GM18867 (cell line): ENCODE measurements at regions not wholly inside any gene's neighbourhood (a gene's known extent, or its start where the extent isn't known, plus 50 kb on each side); places are given as distances from the start of the nearest gene placed in this dataset.

Experiments used
- ATAC-seq: cut with Tn5 transposase; IDR thresholded peaks from one replicate; pipeline ENCODE4 v1.9.1; 2021; ENCODE audit warnings: mild to moderate bottlenecking, moderate library complexity; ENCODE audit not compliant: unreplicated experiment

DNA sequence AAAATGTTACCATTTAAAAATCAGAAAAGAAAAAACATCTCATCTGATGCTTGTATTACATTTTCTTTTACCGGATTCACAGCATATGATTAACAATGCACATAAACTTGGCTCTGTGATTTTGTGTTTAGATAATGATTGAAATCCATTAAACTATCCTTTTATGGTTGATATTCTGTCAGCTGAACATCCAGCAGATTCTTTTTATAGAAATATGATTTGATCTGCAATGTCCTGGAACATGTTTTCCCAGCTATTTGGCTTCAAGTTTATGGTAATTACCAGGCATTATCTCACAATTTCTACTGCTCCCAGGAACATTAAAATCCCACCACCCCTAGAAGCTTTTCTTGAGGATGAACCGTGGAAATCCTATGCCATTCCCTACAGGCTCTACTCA is 205.7 kb upstream of the TET2 start:
- no peak for ATAC-seq

DNA sequence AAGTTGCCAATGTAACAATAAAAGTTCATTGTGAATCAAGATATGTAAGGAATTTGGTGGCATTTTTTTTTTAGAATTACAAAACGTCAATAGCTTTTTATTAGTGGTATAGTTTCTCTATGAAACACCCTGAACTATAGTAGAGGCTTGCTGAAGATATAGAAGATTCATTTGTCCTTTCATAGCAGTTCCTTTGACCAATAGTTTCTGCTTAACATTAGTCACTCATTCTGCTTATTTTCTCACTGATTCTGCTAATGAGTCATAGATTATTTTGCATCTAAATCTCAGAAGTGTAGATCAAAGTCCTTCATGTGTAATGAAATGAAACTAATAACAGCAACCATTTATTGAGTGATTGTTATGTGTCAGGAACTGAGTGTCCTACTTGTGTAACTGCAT is 205.0 kb upstream of the TET2 start:
- ATAC-seq, result peak; percentile 78

DNA sequence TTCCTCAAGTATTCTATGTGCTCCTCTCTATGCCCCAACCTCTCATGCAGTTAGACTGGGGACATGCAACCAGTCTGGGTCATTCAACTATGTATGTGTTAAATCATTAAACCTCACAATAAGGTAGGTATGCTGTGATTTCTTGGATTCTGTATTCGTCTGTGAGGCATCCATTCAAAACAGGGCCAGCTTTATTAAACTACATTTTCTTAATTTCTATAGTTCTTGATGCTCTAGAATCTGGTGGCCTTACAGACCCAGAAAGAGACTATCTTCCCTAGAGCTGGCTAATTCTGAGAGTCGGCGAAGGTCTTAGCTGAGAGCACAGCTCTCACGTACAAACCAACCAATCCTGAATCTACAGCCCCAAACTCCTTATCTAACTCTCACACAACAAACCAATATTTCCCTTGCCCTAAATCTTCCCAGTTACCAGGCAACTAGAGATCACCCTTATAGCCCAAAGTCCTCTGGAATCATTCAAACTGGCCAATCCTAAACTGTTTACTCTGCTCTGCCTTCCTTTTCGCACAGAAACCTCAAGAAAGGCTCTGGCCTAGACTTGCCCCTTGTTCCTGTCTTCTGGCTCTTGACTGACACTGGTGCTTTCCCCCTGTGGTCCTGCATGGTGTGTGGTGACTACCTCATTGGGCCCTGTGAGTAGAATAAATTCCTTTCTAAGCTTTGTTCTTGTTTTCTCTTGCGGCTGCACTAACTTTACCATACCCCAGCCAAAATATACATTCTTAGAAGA is 203.5 kb upstream of the TET2 start:
- ATAC-seq, result peak; percentile 52

DNA sequence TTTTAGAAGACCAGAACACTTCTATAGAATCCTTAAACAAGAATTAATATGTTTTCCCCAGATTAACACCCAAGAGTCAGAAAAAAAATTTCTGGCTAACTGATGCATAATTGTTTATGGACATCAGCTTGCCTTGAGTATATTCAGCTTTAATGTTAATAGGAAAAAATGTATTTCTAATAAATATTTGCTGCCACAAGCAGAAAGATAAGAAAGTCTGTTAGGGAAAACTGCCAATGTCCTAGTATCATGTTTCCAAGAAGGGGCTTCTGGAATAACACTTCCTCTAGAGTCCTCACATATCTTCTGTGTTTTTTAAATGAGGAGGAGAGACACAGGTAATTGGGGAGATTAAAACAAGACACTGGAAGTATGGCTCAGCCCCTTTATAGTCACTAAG is 202.1 kb upstream of the TET2 start:
- no peak for ATAC-seq

DNA sequence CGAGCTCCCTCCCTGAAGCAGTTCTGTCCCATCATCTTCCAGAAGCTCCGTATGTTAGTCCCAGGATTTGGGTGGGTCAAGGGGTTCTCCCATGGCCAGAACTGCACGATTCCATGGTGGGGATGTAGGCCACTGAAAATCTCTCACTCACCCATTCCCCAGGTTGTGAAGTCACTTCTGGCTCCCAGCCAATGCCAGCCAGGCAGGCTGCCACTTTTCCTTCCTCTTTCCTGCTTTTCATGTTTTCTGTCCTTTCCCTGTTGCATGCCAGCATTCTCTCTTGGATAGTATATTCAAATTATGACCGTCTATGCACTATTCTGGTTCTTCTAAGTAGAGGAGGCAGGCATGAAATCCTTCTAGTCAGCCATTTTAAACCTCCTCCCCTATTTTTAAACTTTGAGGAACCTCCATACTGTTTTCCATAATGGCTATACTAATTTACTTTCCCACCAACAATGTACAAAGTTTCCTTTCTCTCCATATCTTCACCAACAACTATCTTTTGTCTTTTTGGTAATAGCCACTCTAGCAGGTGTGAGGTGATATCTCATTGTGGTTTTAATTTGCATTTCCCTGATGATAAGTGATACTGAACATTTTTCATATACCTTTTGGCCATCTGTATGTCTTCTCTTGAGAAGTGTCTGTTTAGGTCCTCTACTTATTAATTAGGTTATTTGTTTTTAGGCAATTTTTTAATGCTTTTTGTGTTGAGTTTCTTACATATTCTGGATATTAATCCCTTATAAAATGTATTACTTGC is 182.1 kb upstream of the TET2 start:
- peak; percentile 59 for ATAC-seq

DNA sequence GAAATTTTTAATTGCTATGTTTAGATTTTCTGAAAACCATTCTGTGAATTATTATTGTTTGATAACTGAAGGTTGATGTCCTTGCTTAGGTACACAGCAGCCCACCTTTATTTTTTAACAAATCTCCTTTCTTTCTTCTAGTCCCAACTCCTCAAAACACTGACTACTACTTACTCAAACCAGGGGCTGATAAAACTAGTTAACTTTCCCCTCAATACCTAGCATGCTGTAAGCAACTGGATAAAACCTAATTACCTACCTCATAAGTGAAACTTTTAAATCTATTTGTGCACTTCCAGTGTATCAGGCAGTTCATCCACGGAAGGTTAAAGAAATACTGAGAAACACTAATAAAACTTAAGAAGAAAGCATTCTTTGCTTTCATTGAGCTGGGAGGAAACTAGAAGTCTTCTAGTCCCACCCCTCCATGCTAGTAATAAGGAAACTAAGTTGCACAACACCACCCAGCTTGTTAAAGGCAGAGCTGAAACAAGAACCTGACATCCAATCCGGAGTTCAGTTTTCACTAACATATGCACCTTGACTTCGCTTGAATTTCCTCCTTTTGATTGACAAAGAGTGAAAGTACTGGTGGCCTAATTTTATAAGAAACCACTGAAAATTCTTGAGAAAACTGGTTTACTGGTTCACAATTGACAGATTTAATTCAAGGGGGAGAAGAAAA is 180.2 kb upstream of the TET2 start:
- ATAC-seq, result peak; percentile 96

DNA sequence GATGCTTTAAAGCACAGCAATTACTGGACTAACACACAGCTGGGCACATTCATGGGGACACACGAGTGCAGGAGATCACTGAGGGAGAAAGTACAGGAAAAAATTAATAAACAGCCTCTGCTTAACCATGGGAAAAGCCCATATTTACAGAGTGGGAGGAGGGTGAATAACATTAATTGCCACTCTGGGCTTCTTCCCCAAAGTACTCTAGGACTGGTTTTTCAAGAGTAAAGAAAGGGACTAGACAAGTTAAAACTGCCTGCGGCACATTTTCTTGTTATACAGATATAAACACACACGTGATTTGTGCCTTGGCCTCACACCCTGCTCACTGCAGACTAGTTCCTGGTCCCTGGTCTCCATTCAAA is 179.7 kb upstream of the TET2 start:
- peak; percentile 23 for ATAC-seq

DNA sequence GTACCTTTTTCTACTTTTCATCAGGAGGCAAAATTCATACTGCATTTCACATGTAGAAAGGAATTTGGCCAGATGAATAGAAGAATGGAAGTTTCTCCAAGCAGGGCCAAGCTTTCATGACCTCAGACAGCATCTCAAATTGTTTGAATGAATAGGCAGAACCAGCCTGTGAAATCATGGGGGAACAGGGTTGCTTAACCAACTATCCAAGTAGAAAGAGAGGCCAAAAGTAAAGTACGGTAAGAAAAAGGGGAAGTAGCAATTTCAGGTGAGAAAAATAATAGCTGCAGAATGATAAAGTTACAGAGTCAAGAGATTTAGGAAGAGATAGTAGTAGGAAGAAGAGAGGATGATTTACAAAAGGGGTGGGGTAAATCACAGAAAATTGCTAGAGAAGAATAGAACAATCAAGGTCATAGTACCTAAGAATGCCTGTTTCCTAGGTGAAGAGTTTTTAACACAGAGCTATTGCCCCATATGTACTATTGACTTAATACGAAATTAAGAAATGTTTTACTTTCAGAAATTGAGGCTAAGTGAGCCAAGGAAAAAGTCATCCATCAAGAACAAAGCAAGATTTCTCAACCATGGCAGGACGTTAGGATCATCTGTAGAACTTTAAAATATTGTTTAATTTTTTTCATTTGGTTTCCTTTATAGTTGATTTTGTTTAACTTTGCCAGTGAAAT is 177.1 kb upstream of the TET2 start:
- ATAC-seq, result no peak

DNA sequence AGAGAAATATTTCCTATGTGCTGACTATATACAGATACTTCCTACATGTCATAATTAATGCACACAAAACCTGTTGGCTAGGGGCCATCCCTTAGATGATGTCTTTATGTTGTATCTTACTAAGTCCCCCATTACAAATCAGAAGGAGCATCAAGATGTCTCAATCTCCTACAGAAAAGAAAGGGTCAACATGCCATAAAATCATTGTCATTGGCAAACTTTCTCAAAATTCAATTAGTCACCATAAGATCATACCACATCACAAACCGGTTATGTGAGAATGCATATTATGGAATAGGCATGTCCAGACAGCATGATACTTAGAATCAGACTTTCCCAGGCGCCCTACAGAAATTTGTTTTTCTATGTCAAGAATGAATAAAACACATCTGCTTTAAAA is 175.2 kb upstream of the TET2 start:
- no peak for ATAC-seq

DNA sequence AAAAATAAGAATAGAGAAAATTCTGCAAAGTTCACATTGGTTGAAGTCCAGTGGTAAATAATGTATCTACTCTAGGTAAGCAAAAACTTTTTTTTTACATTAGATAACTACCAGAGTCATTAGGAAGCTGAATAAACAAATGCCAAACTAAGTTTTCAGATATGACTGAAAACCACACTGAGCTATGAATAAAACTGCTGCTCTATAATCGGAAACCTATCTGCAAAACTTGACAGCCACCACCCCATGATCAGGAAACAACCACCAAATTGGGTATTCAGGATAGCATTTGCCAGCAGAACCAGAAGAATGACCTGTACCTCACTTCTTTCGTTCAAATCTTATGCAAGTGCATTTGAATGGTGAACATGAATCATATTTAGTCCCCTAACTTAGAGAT is 173.0 kb upstream of the TET2 start:
- peak; percentile 59 for ATAC-seq

DNA sequence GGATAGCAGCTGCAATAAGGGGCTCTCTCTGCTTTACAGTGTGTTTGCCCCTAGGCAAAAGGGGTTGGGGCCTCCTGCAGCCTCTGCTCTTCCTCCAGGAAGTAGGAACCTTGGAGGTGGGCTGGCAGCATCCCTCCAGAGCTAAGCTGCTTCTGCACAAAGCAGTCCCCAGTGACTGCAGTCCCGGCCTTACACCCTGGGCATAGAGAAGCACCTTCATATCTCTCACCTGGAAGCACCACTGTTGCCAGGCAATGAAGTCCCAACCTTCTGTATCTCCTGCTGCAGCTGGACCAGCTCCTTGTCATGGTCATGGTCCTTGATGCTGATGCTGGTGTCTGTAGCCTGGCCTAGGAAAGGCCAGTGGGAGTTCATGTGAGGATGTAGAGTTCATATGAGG is 171.1 kb upstream of the TET2 start:
- no peak for ATAC-seq

DNA sequence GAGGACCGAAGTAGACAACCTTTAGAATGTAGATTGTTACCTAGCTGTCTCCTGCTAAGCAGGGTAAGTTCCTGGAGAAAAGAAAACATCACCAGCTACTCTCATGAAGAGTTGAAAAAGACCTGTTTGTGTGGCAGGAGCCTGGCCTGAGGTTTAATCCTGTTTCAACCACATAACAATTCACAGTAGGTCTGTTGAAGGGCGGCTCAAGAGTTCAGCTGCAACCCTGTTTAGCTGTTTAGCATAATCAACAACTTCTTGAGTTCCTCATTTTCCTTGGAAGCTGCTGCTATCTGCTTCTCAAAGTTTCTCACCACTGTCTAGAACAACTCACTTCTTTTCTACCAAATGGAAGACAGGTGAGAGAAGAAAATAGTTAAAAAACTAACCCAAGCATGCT is 170.4 kb upstream of the TET2 start:
- peak; percentile 55 for ATAC-seq

DNA sequence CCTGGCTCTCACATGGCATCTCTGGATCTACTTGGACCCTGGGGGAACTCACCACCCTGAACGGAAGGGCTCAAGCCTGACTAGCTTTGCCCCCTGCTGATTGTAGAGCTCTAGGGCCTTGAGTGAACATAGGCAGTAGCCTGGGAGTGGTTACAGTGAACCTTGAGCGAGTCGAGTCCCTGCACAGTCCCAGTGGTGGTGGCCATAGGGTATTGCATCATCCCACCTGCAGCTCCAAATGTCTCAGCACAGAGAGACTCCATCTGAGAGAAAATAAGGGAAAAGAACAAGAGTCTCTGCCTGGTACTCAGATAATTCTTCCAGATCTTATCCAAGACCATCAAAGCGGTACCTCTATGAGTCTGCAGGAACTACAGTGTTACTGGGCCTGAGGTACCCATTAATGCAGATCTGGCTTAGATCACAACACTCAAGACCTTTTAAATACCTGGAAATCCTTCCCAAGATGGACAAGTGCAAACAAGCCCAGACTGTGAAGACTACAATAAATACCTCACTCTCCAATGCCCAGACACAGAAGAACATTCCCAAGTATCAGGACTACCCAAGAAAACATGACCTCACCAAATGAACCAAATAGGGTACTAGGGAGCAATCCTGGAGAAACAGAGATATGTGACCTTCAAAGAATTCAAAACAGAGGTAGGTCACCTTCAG is 167.5 kb upstream of the TET2 start:
- ATAC-seq, result no peak

DNA sequence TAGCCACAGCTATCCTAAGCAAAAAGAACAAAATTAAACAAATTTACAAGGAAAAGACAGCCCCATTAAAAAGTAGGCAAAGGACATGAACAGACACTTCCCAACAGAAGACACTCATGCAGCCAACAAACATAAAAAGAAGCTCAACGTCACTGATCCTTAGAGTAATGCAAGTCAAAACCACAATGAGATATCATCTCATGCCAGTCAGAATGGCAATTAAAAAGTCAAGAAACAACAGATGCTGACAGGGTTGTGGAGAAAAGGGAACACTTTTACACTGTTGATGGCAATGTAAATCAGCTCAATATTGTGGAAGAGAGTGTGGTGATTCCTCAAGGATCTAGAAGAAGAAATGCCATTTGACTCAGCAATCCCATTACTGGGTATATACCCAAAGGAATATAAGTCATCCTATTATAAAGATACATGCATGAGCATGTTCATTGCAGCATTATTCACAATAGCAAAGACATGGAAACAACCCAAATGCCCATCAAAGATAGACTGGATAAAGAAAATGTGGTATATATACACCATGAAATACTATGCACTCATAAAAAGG is 163.0 kb upstream of the TET2 start:
- ATAC-seq, result no peak

DNA sequence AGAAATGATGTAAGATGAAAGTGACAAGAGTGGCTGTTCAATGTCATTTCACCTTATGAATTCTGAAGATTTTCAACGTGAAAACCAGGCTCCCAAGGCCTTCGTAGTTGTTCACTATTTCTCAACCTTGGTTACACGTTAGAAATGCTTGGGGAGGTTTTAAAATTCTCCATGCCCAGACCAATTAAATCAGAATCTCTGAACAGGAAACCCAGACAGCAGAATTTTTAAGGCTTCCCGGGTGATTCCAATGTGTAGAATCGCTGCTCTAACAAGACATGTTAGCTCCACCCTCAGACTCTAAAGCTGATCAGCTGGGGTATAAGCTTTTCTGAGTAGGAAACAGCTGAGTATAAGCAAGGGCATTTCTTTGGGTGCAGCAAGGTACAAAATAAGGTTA is 160.4 kb upstream of the TET2 start:
- no peak for ATAC-seq

DNA sequence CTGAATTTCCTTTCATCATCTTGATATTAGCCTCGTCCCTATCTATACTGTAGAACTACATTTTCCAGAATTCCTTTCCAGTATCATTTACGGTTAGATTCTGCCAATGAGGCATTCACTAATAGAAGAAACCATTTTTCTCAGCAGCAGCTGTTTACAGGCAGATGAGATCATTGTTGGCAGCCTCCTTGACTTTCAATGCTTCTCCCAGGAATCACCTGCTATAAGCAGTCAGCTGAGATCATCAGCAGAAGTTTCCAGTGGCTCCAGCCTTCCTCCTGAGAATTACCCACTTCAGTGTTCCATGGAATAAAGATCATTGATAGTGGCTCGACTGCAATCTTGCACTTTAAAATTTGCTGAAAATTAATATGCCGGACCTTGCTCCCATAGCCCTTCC is 157.3 kb upstream of the TET2 start:
- no peak for ATAC-seq

DNA sequence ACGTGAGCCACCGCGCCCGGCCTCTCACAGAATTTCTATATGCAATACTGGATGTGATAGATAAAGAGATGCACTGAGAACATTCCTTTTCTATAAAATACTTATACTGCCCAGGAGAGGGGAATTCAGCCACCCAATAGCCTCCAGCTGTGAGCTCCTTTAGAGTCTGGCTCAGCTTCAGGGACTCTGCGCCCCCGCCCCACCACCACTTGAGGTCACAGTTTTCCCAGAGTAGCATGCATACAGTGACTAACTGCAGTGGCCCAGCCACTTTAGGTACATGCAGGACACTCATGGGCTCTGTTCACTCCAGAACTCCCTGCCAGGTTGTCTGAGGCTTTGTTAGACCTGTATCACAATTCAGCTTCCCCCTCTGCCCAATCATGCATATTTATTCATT is 144.4 kb upstream of the TET2 start:
- ATAC-seq, result no peak

DNA sequence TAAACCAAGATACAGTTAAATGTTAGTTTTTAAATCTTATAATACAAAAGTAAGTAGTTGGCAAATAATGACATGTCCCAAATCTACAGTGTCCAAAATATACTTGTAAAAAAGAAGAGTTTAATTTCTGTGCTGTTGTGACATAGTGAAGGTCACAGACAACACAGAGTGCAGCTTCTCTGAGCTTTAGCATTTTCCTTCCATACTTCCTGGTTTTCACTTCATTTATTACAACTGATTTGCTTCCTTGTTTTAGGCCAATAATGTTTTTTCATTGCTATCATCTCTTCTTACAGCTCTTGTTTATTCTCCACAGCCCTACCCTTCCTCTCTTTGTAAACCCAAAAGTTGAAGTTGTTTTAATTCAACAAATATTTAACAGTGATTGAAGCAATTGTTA is 132.4 kb upstream of the TET2 start:
- ATAC-seq, result no peak

DNA sequence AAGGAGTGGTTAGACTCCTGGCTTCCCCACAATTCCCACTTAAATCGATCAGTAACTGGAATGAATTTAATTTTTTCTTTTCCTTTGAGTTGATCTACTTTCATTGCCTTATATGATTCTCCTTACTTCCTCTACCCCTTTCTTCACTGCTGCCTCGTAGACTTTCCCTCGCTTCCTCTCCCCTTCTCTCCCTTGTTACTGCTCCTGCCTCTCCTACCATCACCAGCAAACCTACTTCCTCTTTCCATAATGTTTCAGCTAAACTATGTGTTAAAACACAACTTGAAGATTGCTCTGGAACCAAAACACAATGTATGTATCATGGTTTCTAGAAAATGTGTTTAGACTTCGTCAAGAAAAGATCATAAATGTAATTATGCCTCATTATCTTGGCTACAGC is 132.0 kb upstream of the TET2 start:
- ATAC-seq, result no peak

DNA sequence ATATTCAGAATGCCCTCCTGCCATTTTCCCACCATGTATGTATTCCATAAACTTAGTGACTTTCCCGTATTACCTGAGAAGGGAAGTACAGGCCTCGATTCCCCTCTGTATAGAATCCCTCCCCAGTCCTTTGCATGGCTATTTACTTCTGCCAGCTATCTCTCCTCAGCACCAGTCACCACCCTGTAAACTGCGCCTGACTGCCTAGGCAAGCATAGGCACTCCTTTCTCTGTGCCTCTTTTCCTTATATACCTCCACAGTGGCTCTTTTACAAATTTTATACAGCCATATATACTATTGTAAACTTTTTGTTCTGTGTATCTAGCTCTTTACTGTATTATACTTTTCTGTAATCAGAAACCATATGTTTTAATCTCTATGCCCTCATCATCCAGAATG is 130.9 kb upstream of the TET2 start:
- no peak for ATAC-seq
